ENCODE measurements at regions not wholly inside any gene's neighbourhood (a gene's known extent, or its start where the extent isn't known, plus 50 kb on each side); places are given as distances from the start of the nearest gene placed in this dataset.

- Histone ChIP-seq H3K79me1 (ENCODE audit: insufficient read depth, low read depth, low read length, poor library complexity, severe bottlenecking) (no peaks in the 10 kb centered on the region), H3K18ac (ENCODE audit: insufficient read length, low read depth, low read length) (no peak overlapping the region)
Observed at GRCh38 chr1:67611846-67612245, 73.2 kb upstream of the GADD45A start.

More at GRCh38 chr1:67611846-67612245, 73.2 kb upstream of the GADD45A start:
- Histone ChIP-seq H2AFZ (ENCODE audit: low read length) (no peak overlapping the region), H3K27ac (ENCODE audit: insufficient read length, low read depth, low read length) (no peak overlapping the region), H2BK5ac (ENCODE audit: insufficient read length, low read length) (no peak overlapping the region), H2BK15ac (ENCODE audit: low read depth, low read length) (no peak overlapping the region), H2BK12ac (ENCODE audit: insufficient read length, low read depth, low read length) (no peak overlapping the region), H4K91ac (ENCODE audit: insufficient read length, low read depth, low read length) (no peak overlapping the region), H4K8ac (replicated peaks; ENCODE audit: insufficient read length, low read depth, low read length) (no peak overlapping the region), H3K4me1 (ENCODE audit: insufficient read depth, low read length) (no peaks in the 10 kb centered on the region), H3K27me3 (ENCODE audit: insufficient read depth, low read length) (no peaks in the 10 kb centered on the region), H3K23me2 (ENCODE audit: insufficient read length, low read depth, low read length, poor library complexity, severe bottlenecking) (no peaks in the 10 kb centered on the region), H2BK20ac (ENCODE audit: low read depth, low read length, poor library complexity, severe bottlenecking) (no peak overlapping the region), H3T11ph (ENCODE audit: low read length) (no peak overlapping the region), H3K4ac (ENCODE audit: low read depth, low read length) (no peak overlapping the region), H3K14ac (ENCODE audit: insufficient read depth, low read length) (no peak overlapping the region), H2BK120ac (ENCODE audit: low read depth, low read length, poor library complexity, severe bottlenecking) (no peak overlapping the region), H3K23ac (ENCODE audit: insufficient read length, low read depth, low read length) (no peak overlapping the region), H3K56ac (ENCODE audit: insufficient read length, low read depth, low read length) (no peak overlapping the region), H3K79me2 (ENCODE audit: insufficient read depth, low read length) (no peaks in the 10 kb centered on the region), H3K9ac (ENCODE audit: extremely low read depth, insufficient read length, low read length) (no peak overlapping the region), H3K4me2 (ENCODE audit: insufficient read depth, insufficient read length, low read length) (no peak overlapping the region), H2AK5ac (ENCODE audit: insufficient read length, low read length) (no peak overlapping the region), H4K5ac (ENCODE audit: insufficient read length, low read depth, low read length) (no peak overlapping the region), H3K9me3 (ENCODE audit: control insufficient read depth, low read depth, low read length) (no peaks in the 10 kb centered on the region), H4K20me1 (ENCODE audit: control insufficient read depth, insufficient read depth, insufficient read length) (no peaks in the 10 kb centered on the region)
- H3K4me3 Mint-ChIP-seq = no peak overlapping the region
- no CpG with 5 or more reads among the region's 3 CpGs for WGBS (ENCODE audit: extremely low coverage, insufficient read length, low lambda C conversion rate)
- no peak for DNase-seq
- 0 out of 7 replicates have a peak, but pooled peaks cover 0 to 4% (median 0%) of the 10 kb centered on the region in 3 experiments for H3K36me3 Mint-ChIP-seq (ENCODE audit: insufficient read depth in 1 of 3, low read depth in 3 of 3)
- no peak overlapping the region for H3K27ac Mint-ChIP-seq
- no peak for TF ChIP-seq CTCF (conservative IDR thresholded peaks at IDR 0.05)
- peaks cover 7 to 10% of the 10 kb centered on the region in 2 experiments for H3K4me1 Mint-ChIP-seq
- H3K27me3 Mint-ChIP-seq (ENCODE audit: low read depth) = peaks cover 3% of the 10 kb centered on the region; the same call in 1 of the 2 replicates
- H3K9me3 Mint-ChIP-seq = no peaks in the 10 kb centered on the region

All from H9 (cell line).